H1 (cell line): ENCODE measurements at regions not wholly inside any gene's neighbourhood (a gene's known extent, or its start where the extent isn't known, plus 50 kb on each side); places are given as distances from the start of the nearest gene placed in this dataset.

Experiments used
- CTCF ChIA-PET: fragments of 300-600 bp; sonication (Branson Sonifier 250); formaldehyde crosslinking; loops from one replicate; lab custom pipeline; 2021; ENCODE audit not compliant: partially characterized antibody; lab: Charles Lee
- POLR2A ChIA-PET: fragments of 300-600 bp; sonication (Branson Sonifier 250); formaldehyde crosslinking; loops from one replicate; lab custom pipeline; 2021; ENCODE audit warnings: inconsistent platforms; ENCODE audit not compliant: partially characterized antibody; lab: Charles Lee
- DNase-seq, 2 experiments: peaks; one replicate each; pipeline versions ENCODE4 v3.0.0 to v3.0.0-alpha.2; 2010 to 2022; ENCODE audit warnings: low spot score in 2 of 2, low read depth in 1 of 2, mixed read lengths in 1 of 2
- FAIRE-seq: peaks from 2 replicates; lab custom pipeline; 2011; peaks lifted over from hg19 to GRCh38; lab: Jason Lieb, UNC
- H2AFZ ChIP-seq: 2 replicates; pipeline ENCODE4 v1.8.1; 2012; ENCODE audit warnings: low read length, inconsistent platforms
- H2AK5ac ChIP-seq: 2 replicates; pipeline ENCODE4 v1.6.1; 2013; ENCODE audit warnings: low read depth, low read length
- H2BK120ac ChIP-seq: replicated peaks from 2 replicates; pipeline ENCODE3; 2013; ENCODE audit warnings: low read depth, low read length, inconsistent platforms
- H2BK12ac ChIP-seq: 2 replicates; pipeline ENCODE4 v1.6.1; 2013; ENCODE audit warnings: low read depth, low read length
- H2BK15ac ChIP-seq: 2 replicates; pipeline ENCODE4 v1.6.1; 2013; ENCODE audit warnings: low read length
- H2BK20ac ChIP-seq: 2 replicates; pipeline ENCODE4 v1.6.1; 2013; ENCODE audit warnings: low read length
- H2BK5ac ChIP-seq: 2 replicates; pipeline ENCODE4 v1.6.1; 2013; ENCODE audit warnings: low read depth, low read length
- H3K14ac ChIP-seq: 2 replicates; pipeline ENCODE4 v1.6.1; 2013; ENCODE audit warnings: inconsistent platforms; ENCODE audit not compliant: insufficient read length
- H3K18ac ChIP-seq: 2 replicates; pipeline ENCODE4 v1.6.1; 2013; ENCODE audit warnings: low read length; ENCODE audit errors: extremely low read depth
- H3K23ac ChIP-seq: 2 replicates; pipeline ENCODE4 v1.6.1; 2013; ENCODE audit warnings: inconsistent platforms; ENCODE audit not compliant: insufficient read length
- H3K23me2 ChIP-seq: 2 replicates; pipeline ENCODE4 v1.6.1; 2013; ENCODE audit warnings: low read depth, low read length
- H3K27ac ChIP-seq: 2 replicates; pipeline ENCODE4 v1.6.1; 2011; ENCODE audit warnings: low read depth, low read length, inconsistent platforms
- H3K27me3 ChIP-seq, 4 experiments: replicated peaks in 1 of 4; 1 replicate in 1 of 4; 2 replicates in 3 of 4; pipeline versions ENCODE4 v1.6.1 to v1.8.1; 2011 to 2013; ENCODE audit warnings: low read length in 3 of 4, mild to moderate bottlenecking in 3 of 4, inconsistent platforms in 2 of 4, mixed read lengths in 2 of 4, moderate library complexity in 1 of 4; ENCODE audit not compliant: control insufficient read depth in 3 of 4, insufficient read depth in 3 of 4; ENCODE audit errors: extremely low read depth in 1 of 4
- H3K36me3 ChIP-seq, 4 experiments: 2 replicates each; pipeline versions ENCODE4 v1.6.1 to v1.8.1; 2011 to 2013; ENCODE audit warnings: mild to moderate bottlenecking in 4 of 4, low read length in 3 of 4, moderate library complexity in 2 of 4, control low read depth in 1 of 4, inconsistent platforms in 1 of 4; ENCODE audit not compliant: insufficient read depth in 4 of 4, control insufficient read depth in 2 of 4
- H3K4ac ChIP-seq: replicated peaks from 2 replicates; pipeline ENCODE3; 2013; ENCODE audit warnings: low read length, low read depth, mixed read lengths, inconsistent platforms; ENCODE audit not compliant: insufficient read length
- H3K4me1 ChIP-seq, 4 experiments: replicated peaks in 1 of 4; 1 replicate in 1 of 4; 2 replicates in 3 of 4; pipeline versions ENCODE4 v1.6.1 to v1.8.1; 2011 to 2013; ENCODE audit warnings: low read length in 3 of 4, inconsistent platforms in 2 of 4, mixed read lengths in 1 of 4; ENCODE audit not compliant: insufficient read depth in 4 of 4, control insufficient read depth in 3 of 4
- H3K4me2 ChIP-seq, 2 experiments: 2 replicates each; pipeline versions ENCODE4 v1.6.1 to v1.8.1; 2011 to 2013; ENCODE audit warnings: low read depth in 2 of 2, low read length in 2 of 2, control low read depth in 1 of 2, inconsistent platforms in 1 of 2, mild to moderate bottlenecking in 1 of 2; ENCODE audit not compliant: insufficient read depth in 1 of 2
- H3K4me3 ChIP-seq, 4 experiments: fragments of 200-600, 300-600 bp in 1 of 4; sonication (generic), shearing (Covaris generic), sonication (Bioruptor Twin) in 1 of 4; 2 replicates each; pipeline versions ENCODE4 v1.5.1 to v1.8.1; 2011 to 2016; ENCODE audit warnings: low read length in 4 of 4, low read depth in 3 of 4, control low read depth in 2 of 4, inconsistent platforms in 2 of 4, mild to moderate bottlenecking in 2 of 4, mixed read lengths in 1 of 4, moderate library complexity in 1 of 4; ENCODE audit not compliant: insufficient read depth in 2 of 4; ENCODE audit errors: extremely low read depth in 1 of 4
- H3K56ac ChIP-seq: replicated peaks from 2 replicates; pipeline ENCODE3; 2013; ENCODE audit warnings: low read depth, mild to moderate bottlenecking, mixed read lengths, low read length, inconsistent platforms; ENCODE audit not compliant: insufficient read length
- H3K79me1 ChIP-seq: 2 replicates; pipeline ENCODE4 v1.6.1; 2013; ENCODE audit warnings: low read depth, low read length, control low read depth
- H3K79me2 ChIP-seq, 2 experiments: 2 replicates each; pipeline versions ENCODE4 v1.6.1 to v1.8.1; 2012 to 2013; ENCODE audit warnings: low read length in 2 of 2, mild to moderate bottlenecking in 2 of 2, inconsistent platforms in 1 of 2; ENCODE audit not compliant: insufficient read depth in 2 of 2, control insufficient read depth in 1 of 2
- H3K9ac ChIP-seq, 4 experiments: replicated peaks in 1 of 4; 1 replicate in 1 of 4; 2 replicates in 3 of 4; pipeline versions ENCODE4 v1.6.1 to v1.8.1; 2011 to 2013; ENCODE audit warnings: low read depth in 3 of 4, low read length in 3 of 4, control low read depth in 2 of 4, mild to moderate bottlenecking in 2 of 4, moderate library complexity in 2 of 4, inconsistent platforms in 1 of 4; ENCODE audit errors: extremely low read depth in 1 of 4
- H3K9me3 ChIP-seq, 2 experiments: 2 replicates each; pipeline versions ENCODE4 v1.6.1 to v1.8.1; 2012 to 2013; ENCODE audit warnings: mild to moderate bottlenecking in 2 of 2, moderate library complexity in 2 of 2, control low read depth in 1 of 2, inconsistent platforms in 1 of 2, low read depth in 1 of 2, low read length in 1 of 2, mixed read lengths in 1 of 2; ENCODE audit not compliant: insufficient read depth in 2 of 2
- H4K20me1 ChIP-seq, 2 experiments: replicated peaks in 1 of 2; 2 replicates each; pipeline versions ENCODE3 to v1.8.1; 2011 to 2013; ENCODE audit warnings: inconsistent platforms in 2 of 2, low read length in 2 of 2, mild to moderate bottlenecking in 1 of 2; ENCODE audit not compliant: insufficient read depth in 2 of 2, control insufficient read depth in 1 of 2
- H4K5ac ChIP-seq: 2 replicates; pipeline ENCODE4 v1.6.1; 2013; ENCODE audit warnings: low read length, low read depth, mixed read lengths, inconsistent platforms; ENCODE audit not compliant: insufficient read length
- H4K8ac ChIP-seq: 2 replicates; pipeline ENCODE4 v1.8.0; 2013; ENCODE audit warnings: mild to moderate bottlenecking, moderate library complexity, low read length, inconsistent platforms; ENCODE audit not compliant: insufficient read depth; ENCODE audit errors: extremely low read depth
- H4K91ac ChIP-seq: replicated peaks from 2 replicates; pipeline ENCODE3; 2013; ENCODE audit warnings: low read length, mixed read lengths, inconsistent platforms; ENCODE audit not compliant: insufficient read length
- BACH1 ChIP-seq: IDR thresholded peaks from 2 replicates; pipeline ENCODE4 v1.6.1; 2012; ENCODE audit warnings: low read length, improper control_type of control experiment
- NRF1 ChIP-seq: IDR thresholded peaks from 2 replicates; pipeline ENCODE4 v1.6.1; 2011; ENCODE audit warnings: mild to moderate bottlenecking, low read depth, low read length, improper control_type of control experiment
- WGBS, 2 experiments: shearing (Covaris generic) in 1 of 2; methylation state at CpG; one replicate each; pipeline versions ENCODE4 v1.1.6 to v1.1.7; 2013 to 2015; ENCODE audit warnings: low lambda C conversion rate in 2 of 2, mixed read lengths in 2 of 2, inconsistent platforms in 1 of 2, low coverage in 1 of 2, missing lambda C conversion rate in 1 of 2; ENCODE audit not compliant: insufficient replicate concordance in 2 of 2, insufficient coverage in 1 of 2, insufficient read length in 1 of 2; ENCODE audit errors: extremely low coverage in 1 of 2, missing lambda C conversion rate in 1 of 2; 5-methylcytosine and 5-hydroxymethylcytosine counted together

DNA sequence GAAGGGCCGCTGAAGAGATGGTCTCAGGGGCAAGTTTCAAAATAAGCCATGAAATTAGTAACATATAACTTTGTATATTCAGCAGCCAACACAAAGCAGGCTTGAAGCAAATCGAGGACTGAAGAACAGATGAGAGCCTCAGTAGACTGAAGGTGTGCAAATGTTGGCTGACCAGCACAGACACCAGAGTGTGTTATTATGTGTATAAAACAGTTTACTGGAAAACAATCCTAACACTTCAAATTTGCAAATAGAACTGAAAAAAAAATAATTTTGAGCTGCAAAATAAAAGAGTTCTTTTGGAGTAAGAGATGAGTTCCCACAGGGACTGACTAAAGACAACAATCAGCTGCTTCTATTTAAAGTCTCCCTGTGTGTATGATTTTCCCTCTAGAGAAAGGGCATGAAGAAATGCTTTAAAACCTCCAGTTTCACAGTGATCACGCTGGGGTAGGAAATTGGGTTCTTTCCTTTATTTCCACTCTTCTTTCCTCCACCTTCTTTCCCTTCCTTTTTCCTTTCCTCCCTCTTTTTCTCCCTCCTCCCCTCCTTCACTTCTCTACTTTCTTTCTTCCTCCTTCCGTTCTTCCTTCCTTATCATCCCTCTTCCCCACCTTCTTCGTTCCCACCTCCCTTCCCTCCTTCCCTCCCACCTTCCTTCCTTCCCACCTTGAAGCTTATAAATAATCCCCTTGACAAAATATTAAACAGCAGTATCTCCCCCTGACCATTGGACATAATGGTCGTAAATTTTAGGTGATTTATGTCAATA, 383.9 kb upstream of the DCN start:
- ChIA-PET POLR2A (no interaction called here), CTCF (interaction anchor here (0.6 to 4.4 kb wide), 4 partner anchors 11 to 716 kb away, joined by 4 to 15 read pairs (median 6); no protein-coding TSS in a partner anchor)
- Histone ChIP-seq H4K91ac (no peak overlapping the region), H3K4me2 (no peak overlapping the region), H2BK15ac (no peak overlapping the region), H3K27me3 (no peaks in the 10 kb centered on the region), H3K9ac (no peak overlapping the region), H3K9me3 (no peaks in the 10 kb centered on the region), H3K4me1 (0 out of 7 replicates have a peak, but pooled peaks cover 0 to 2% (median 0%) of the 10 kb centered on the region in 4 experiments), H2BK120ac (no peak overlapping the region), H3K56ac (no peak overlapping the region), H2BK12ac (no peak overlapping the region), H3K18ac (no peak overlapping the region), H2BK20ac (no peak overlapping the region), H4K5ac (no peak overlapping the region), H3K23ac (no peak overlapping the region), H3K27ac (no peak overlapping the region), H3K14ac (no peak overlapping the region), H2BK5ac (no peak overlapping the region), H3K36me3 (no peaks in the 10 kb centered on the region), H3K4ac (no peak overlapping the region), H3K4me3 (no peak overlapping the region), H3K79me1 (no peaks in the 10 kb centered on the region), H3K23me2 (no peaks in the 10 kb centered on the region), H2AFZ (no peak overlapping the region), H3K79me2 (no peaks in the 10 kb centered on the region), H4K20me1 (no peaks in the 10 kb centered on the region), H4K8ac (no peak overlapping the region), H2AK5ac (no peak overlapping the region)
- DNase-seq (no peak), FAIRE-seq (no peak)
- WGBS, 2 experiments: 91 to 95% methylated on average over 2 to 6 of the region's 6 CpGs
- TF ChIP-seq NRF1 (no peak), BACH1 (no peak)
